PC-9 (cell line): ENCODE measurements at regions not wholly inside any gene's neighbourhood (a gene's known extent, or its start where the extent isn't known, plus 50 kb on each side); places are given as distances from the start of the nearest gene placed in this dataset.

Source experiments
- EZH2 ChIP-seq: fragments of 200-600 bp; sonication (generic); IDR thresholded peaks from 2 replicates; pipeline ENCODE4 v1.8.0; 2017; ENCODE audit warnings: antibody characterized with exemption, low read depth
- TF ChIP-seq, protein P1 (sequence below): fragments of 200-600 bp; sonication (generic); conservative IDR thresholded peaks from 2 replicates; pipeline ENCODE4 v1.6.1; 2017; ENCODE audit warnings: mixed run types, antibody characterized with exemption, mild to moderate bottlenecking, moderate library complexity

DNA sequence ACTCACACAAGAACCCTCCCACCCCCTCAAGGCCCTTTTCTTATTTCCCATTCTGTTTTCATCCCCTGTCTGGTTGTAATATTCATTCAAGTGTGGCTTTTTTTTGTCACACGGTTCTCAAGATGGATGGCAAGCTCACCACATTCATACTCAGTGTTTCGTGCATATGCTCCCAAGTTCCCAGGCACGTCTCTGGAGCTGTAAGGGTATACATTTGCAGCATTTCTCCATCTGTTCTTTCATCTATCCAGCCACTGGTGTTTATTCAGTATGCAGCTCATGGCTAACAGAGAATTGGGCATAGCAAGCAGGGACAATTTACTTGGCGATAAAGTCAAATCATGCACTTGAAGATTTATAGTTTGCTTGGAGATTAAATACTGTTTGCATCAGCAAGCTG lies 212.1 kb downstream of the GRIN2B start:
- TF ChIP-seq, protein P1, sequence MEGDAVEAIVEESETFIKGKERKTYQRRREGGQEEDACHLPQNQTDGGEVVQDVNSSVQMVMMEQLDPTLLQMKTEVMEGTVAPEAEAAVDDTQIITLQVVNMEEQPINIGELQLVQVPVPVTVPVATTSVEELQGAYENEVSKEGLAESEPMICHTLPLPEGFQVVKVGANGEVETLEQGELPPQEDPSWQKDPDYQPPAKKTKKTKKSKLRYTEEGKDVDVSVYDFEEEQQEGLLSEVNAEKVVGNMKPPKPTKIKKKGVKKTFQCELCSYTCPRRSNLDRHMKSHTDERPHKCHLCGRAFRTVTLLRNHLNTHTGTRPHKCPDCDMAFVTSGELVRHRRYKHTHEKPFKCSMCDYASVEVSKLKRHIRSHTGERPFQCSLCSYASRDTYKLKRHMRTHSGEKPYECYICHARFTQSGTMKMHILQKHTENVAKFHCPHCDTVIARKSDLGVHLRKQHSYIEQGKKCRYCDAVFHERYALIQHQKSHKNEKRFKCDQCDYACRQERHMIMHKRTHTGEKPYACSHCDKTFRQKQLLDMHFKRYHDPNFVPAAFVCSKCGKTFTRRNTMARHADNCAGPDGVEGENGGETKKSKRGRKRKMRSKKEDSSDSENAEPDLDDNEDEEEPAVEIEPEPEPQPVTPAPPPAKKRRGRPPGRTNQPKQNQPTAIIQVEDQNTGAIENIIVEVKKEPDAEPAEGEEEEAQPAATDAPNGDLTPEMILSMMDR, result no peak
- no peak for TF ChIP-seq EZH2
